ENCODE measurements at regions not wholly inside any gene's neighbourhood (a gene's known extent, or its start where the extent isn't known, plus 50 kb on each side); places are given as distances from the start of the nearest gene placed in this dataset.

- TF ChIP-seq CTCF (IDR thresholded peaks at IDR 0.05; ENCODE audit: insufficient read depth, low read depth, low read length) = no peak
- ChIA-PET POLR2A (no interaction called here), CTCF (interaction anchor here (0.8 to 1.1 kb wide), 2 partner anchors 107 to 138 kb away, joined by 4 to 5 read pairs; no protein-coding TSS in a partner anchor)
- H3K4me3 ChIP-seq (ENCODE audit: low read depth, low read length) = no peak overlapping the region
- peak; percentile 37 for DNase-seq (ENCODE audit: low read depth)
- no peaks in the 10 kb centered on the region for H3K36me3 ChIP-seq (ENCODE audit: control insufficient read depth, insufficient read depth, low read length)
- no peaks in the 10 kb centered on the region for H3K27me3 ChIP-seq (ENCODE audit: control insufficient read depth, insufficient read depth, low read length)
Observed at GRCh38 chr15:62603742-62604141, 438.7 kb upstream of the C2CD4B start.

GRCh38 chr15:62605282-62605681 lies 437.3 kb upstream of the TPM1 start:
- H3K4me3 ChIP-seq (ENCODE audit: low read depth, low read length) = no peak overlapping the region
- TF ChIP-seq CTCF (IDR thresholded peaks at IDR 0.05; ENCODE audit: insufficient read depth, low read depth, low read length) = no peak
- H3K27me3 ChIP-seq (ENCODE audit: control insufficient read depth, insufficient read depth, low read length) = no peaks in the 10 kb centered on the region
- no peaks in the 10 kb centered on the region for H3K36me3 ChIP-seq (ENCODE audit: control insufficient read depth, insufficient read depth, low read length)
- CTCF ChIA-PET = interaction anchor here (1.1 to 2.0 kb wide), 2 partner anchors 12 to 137 kb away, joined by 3 to 4 read pairs; no protein-coding TSS in a partner anchor
- POLR2A ChIA-PET = no interaction called here
- no peak for DNase-seq (ENCODE audit: low read depth)

- Histone ChIP-seq H3K4me3 (ENCODE audit: low read depth, low read length) (no peak overlapping the region), H3K27me3 (ENCODE audit: control insufficient read depth, insufficient read depth, low read length) (no peaks in the 10 kb centered on the region), H3K36me3 (ENCODE audit: control insufficient read depth, insufficient read depth, low read length) (no peaks in the 10 kb centered on the region)
- ChIA-PET CTCF (interaction anchor here (1.3 to 2.0 kb wide), 2 partner anchors 135 to 138 kb away, joined by 3 to 4 read pairs; no protein-coding TSS in a partner anchor), POLR2A (no interaction called here)
- no peak for TF ChIP-seq CTCF (IDR thresholded peaks at IDR 0.05; ENCODE audit: insufficient read depth, low read depth, low read length)
- DNase-seq (ENCODE audit: low read depth) = peak; percentile 99
Observed at GRCh38 chr15:62606376-62607113, 436.0 kb upstream of the TPM1 start.

GRCh38 chr15:62607114-62607462 lies 435.5 kb upstream of the TPM1 start:
- H3K4me3 ChIP-seq (ENCODE audit: low read depth, low read length) = no peak overlapping the region
- ChIA-PET CTCF (interaction anchor here (0.7 to 1.3 kb wide), 2 partner anchors 135 to 136 kb away, joined by 3 to 4 read pairs; no protein-coding TSS in a partner anchor), POLR2A (no interaction called here)
- no peaks in the 10 kb centered on the region for H3K27me3 ChIP-seq (ENCODE audit: control insufficient read depth, insufficient read depth, low read length)
- H3K36me3 ChIP-seq (ENCODE audit: control insufficient read depth, insufficient read depth, low read length) = no peaks in the 10 kb centered on the region
- no peak for DNase-seq (ENCODE audit: low read depth)
- TF ChIP-seq CTCF (IDR thresholded peaks at IDR 0.05; ENCODE audit: insufficient read depth, low read depth, low read length) = no peak

GRCh38 chr15:62607643-62608042 lies 434.9 kb upstream of the TPM1 start:
- no peak overlapping the region for H3K4me3 ChIP-seq (ENCODE audit: low read depth, low read length)
- no peaks in the 10 kb centered on the region for H3K27me3 ChIP-seq (ENCODE audit: control insufficient read depth, insufficient read depth, low read length)
- no peak for DNase-seq (ENCODE audit: low read depth)
- no peak for TF ChIP-seq CTCF (IDR thresholded peaks at IDR 0.05; ENCODE audit: insufficient read depth, low read depth, low read length)
- POLR2A ChIA-PET = no interaction called here
- H3K36me3 ChIP-seq (ENCODE audit: control insufficient read depth, insufficient read depth, low read length) = no peaks in the 10 kb centered on the region
- CTCF ChIA-PET = interaction anchor here (0.7 kb wide), 1 partner anchor 135 kb away, joined by 4 read pairs; no protein-coding TSS in a partner anchor
